ENCODE measurements at regions not wholly inside any gene's neighbourhood (a gene's known extent, or its start where the extent isn't known, plus 50 kb on each side); places are given as distances from the start of the nearest gene placed in this dataset.

GRCh38 chr18:22563164-22563583, 145.5 kb upstream of the CTAGE1 start:
- TF ChIP-seq, protein P1, sequence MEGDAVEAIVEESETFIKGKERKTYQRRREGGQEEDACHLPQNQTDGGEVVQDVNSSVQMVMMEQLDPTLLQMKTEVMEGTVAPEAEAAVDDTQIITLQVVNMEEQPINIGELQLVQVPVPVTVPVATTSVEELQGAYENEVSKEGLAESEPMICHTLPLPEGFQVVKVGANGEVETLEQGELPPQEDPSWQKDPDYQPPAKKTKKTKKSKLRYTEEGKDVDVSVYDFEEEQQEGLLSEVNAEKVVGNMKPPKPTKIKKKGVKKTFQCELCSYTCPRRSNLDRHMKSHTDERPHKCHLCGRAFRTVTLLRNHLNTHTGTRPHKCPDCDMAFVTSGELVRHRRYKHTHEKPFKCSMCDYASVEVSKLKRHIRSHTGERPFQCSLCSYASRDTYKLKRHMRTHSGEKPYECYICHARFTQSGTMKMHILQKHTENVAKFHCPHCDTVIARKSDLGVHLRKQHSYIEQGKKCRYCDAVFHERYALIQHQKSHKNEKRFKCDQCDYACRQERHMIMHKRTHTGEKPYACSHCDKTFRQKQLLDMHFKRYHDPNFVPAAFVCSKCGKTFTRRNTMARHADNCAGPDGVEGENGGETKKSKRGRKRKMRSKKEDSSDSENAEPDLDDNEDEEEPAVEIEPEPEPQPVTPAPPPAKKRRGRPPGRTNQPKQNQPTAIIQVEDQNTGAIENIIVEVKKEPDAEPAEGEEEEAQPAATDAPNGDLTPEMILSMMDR (conservative IDR thresholded peaks at IDR 0.05; ENCODE audit: low read length) = peak; percentile 90
- TF ChIP-seq EZH2phosphoT487 (IDR thresholded peaks at IDR 0.05; ENCODE audit: borderline replicate concordance) = no peak
- Histone ChIP-seq H3K4me3 (ENCODE audit: low read length, poor library complexity, severe bottlenecking) (no peak overlapping the region), H2AFZ (ENCODE audit: low read length) (no peak overlapping the region; the same call in 1 of the 2 replicates)

DNA sequence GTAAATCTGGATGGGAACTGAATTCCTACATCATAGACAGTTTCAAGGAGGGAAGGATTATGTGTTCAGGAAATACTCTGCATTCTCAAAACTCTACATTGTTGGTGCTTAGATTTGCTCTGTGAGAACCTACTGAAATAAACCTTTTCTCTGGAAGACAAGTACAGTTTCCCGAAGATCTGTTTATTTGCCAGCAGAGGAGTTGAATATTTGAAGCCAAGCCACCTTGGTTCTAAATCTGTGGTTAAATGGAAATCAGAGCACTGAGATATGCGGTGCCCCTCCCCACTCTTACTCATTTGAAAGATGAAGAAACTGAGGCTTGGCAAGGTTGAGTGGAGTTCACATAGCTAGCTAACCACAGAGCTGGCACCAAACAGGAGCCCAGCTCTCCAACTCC, 146.3 kb upstream of the CTAGE1 start:
- Histone ChIP-seq H3K36me3 (ENCODE audit: insufficient read depth, low read length) (no peaks in the 10 kb centered on the region), H3K9me2 (replicated peaks; ENCODE audit: low read depth, low read length) (no peaks in the 10 kb centered on the region), H3K9ac (ENCODE audit: low read depth, low read length, poor library complexity, severe bottlenecking) (no peak overlapping the region), H2AFZ (ENCODE audit: low read length) (no peak overlapping the region; the same call in 1 of the 2 replicates), H3F3A (ENCODE audit: low read depth) (no peaks in the 10 kb centered on the region), H4K20me1 (ENCODE audit: insufficient read depth, low read length, poor library complexity, severe bottlenecking) (no peaks in the 10 kb centered on the region), H3K9me3 (ENCODE audit: insufficient read depth, low read depth, low read length) (no peaks in the 10 kb centered on the region; the same call in 1 of the 2 replicates), H3K4me1 (ENCODE audit: insufficient read depth, low read length, poor library complexity, severe bottlenecking) (no peaks in the 10 kb centered on the region), H3K27me3 (ENCODE audit: insufficient read depth, low read length, poor library complexity, severe bottlenecking) (peaks cover under 1% of the 10 kb centered on the region), H3K79me2 (ENCODE audit: insufficient read depth, low read length) (no peaks in the 10 kb centered on the region), H3K4me2 (ENCODE audit: low read depth, low read length, poor library complexity, severe bottlenecking) (no peak overlapping the region), H3K4me3 (ENCODE audit: low read length, poor library complexity, severe bottlenecking) (no peak overlapping the region)
- TF ChIP-seq, protein P1 (conservative IDR thresholded peaks at IDR 0.05; ENCODE audit: low read length) = no peak
- no peak for TF ChIP-seq EZH2phosphoT487 (IDR thresholded peaks at IDR 0.05; ENCODE audit: borderline replicate concordance)

More at GRCh38 chr18:22563164-22563583, 145.5 kb upstream of the CTAGE1 start:
- Histone ChIP-seq H4K20me1 (ENCODE audit: insufficient read depth, low read length, poor library complexity, severe bottlenecking) (no peaks in the 10 kb centered on the region), H3K36me3 (ENCODE audit: insufficient read depth, low read length) (no peaks in the 10 kb centered on the region), H3K9me3 (ENCODE audit: insufficient read depth, low read depth, low read length) (no peaks in the 10 kb centered on the region), H3K27me3 (ENCODE audit: insufficient read depth, low read length, poor library complexity, severe bottlenecking) (no peaks in the 10 kb centered on the region), H3F3A (ENCODE audit: low read depth) (no peaks in the 10 kb centered on the region), H3K9me2 (replicated peaks; ENCODE audit: low read depth, low read length) (no peaks in the 10 kb centered on the region), H3K4me2 (ENCODE audit: low read depth, low read length, poor library complexity, severe bottlenecking) (no peak overlapping the region), H3K4me1 (ENCODE audit: insufficient read depth, low read length, poor library complexity, severe bottlenecking) (no peaks in the 10 kb centered on the region), H3K9ac (ENCODE audit: low read depth, low read length, poor library complexity, severe bottlenecking) (no peak overlapping the region), H3K79me2 (ENCODE audit: insufficient read depth, low read length) (no peaks in the 10 kb centered on the region)

GRCh38 chr18:22566703-22567420, 149.1 kb upstream of the CTAGE1 start:
- no peak overlapping the region for H3K9ac ChIP-seq (ENCODE audit: low read depth, low read length, poor library complexity, severe bottlenecking)
- no peaks in the 10 kb centered on the region for H3K9me2 ChIP-seq (replicated peaks; ENCODE audit: low read depth, low read length)
- no peak overlapping the region for H3K4me3 ChIP-seq (ENCODE audit: low read length, poor library complexity, severe bottlenecking)
- no peak for TF ChIP-seq EZH2phosphoT487 (IDR thresholded peaks at IDR 0.05; ENCODE audit: borderline replicate concordance)
- TF ChIP-seq, protein P1 (conservative IDR thresholded peaks at IDR 0.05; ENCODE audit: low read length) = no peak
- H3K9me3 ChIP-seq (ENCODE audit: insufficient read depth, low read depth, low read length) = no peaks in the 10 kb centered on the region; the same call in 1 of the 2 replicates
- H4K20me1 ChIP-seq (ENCODE audit: insufficient read depth, low read length, poor library complexity, severe bottlenecking) = no peaks in the 10 kb centered on the region
- peaks cover 5% of the 10 kb centered on the region for H3K27me3 ChIP-seq (ENCODE audit: insufficient read depth, low read length, poor library complexity, severe bottlenecking)
- H2AFZ ChIP-seq (ENCODE audit: low read length) = no peak overlapping the region
- no peaks in the 10 kb centered on the region for H3K79me2 ChIP-seq (ENCODE audit: insufficient read depth, low read length)
- H3K36me3 ChIP-seq (ENCODE audit: insufficient read depth, low read length) = no peaks in the 10 kb centered on the region
- no peaks in the 10 kb centered on the region for H3F3A ChIP-seq (ENCODE audit: low read depth)
- H3K4me2 ChIP-seq (ENCODE audit: low read depth, low read length, poor library complexity, severe bottlenecking) = no peak overlapping the region
- no peaks in the 10 kb centered on the region for H3K4me1 ChIP-seq (ENCODE audit: insufficient read depth, low read length, poor library complexity, severe bottlenecking)
